ENCODE measurements at regions not wholly inside any gene's neighbourhood (a gene's known extent, or its start where the extent isn't known, plus 50 kb on each side); places are given as distances from the start of the nearest gene placed in this dataset.
"Not testable (repeated sequence)": the region's sequence is repeated elsewhere in the genome, so short reads cannot be mapped to it uniquely, and the experiment has no call there.

DNA sequence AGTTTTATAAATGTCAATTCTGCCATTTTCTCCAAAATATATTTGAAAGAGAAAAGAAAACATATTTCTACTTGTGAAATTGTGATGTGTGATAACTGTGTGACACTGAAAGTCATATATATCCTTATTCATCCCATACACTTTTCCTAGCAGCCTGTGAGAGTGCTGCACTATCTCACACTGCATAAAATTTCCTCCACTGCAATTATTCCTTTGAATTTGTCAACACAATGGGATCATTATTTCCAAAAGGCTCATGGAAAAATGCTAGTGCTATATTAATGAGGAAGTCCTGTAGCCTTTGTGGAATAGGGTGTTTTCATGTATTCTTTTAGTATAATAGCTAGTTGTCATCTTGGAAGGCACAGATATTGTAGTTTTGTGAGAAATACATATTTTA is 504.1 kb downstream of the RPL10L start:
- no peaks in the 10 kb centered on the region for H3K4me1 Mint-ChIP-seq
- no peaks in the 10 kb centered on the region for H3K36me3 Mint-ChIP-seq (ENCODE audit: low read depth)
- peaks cover 19% of the 10 kb centered on the region for H3K9me3 Mint-ChIP-seq (ENCODE audit: low read depth)
- no peak overlapping the region for H3K27ac Mint-ChIP-seq
- no peak for ATAC-seq
- no peaks in the 10 kb centered on the region for H3K27me3 Mint-ChIP-seq
- no peak for DNase-seq
- ChIA-PET CTCF (no interaction called here), POLR2A (no interaction called here)
- intact Hi-C loops (cut with DNase I, micrococcal nuclease) = no loop called here
- no peak overlapping the region for H3K4me3 Mint-ChIP-seq

DNA sequence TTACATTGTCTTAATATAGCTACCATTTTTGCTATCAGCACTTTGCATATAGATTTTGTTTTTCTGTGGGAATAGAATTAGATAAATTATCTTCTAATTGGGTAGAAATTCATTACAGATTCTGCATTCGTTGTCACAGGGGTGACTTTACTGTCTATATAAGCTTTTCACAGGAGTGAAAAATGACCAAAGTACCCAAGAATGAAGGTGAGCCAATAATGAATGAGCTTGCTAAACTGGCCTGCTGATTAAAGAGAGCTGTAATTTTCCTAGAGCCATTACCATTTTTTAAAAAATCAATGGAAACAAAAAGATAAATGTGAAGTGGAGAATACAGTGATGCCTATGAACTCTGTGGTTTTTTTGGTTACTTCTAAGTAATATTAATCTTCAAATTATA is 504.6 kb downstream of the RPL10L start:
- no peak overlapping the region for H3K27ac Mint-ChIP-seq
- DNase-seq (no peak), ATAC-seq (no peak)
- H3K27me3 Mint-ChIP-seq = no peaks in the 10 kb centered on the region
- ChIA-PET POLR2A (no interaction called here), CTCF (no interaction called here)
- intact Hi-C loops (cut with DNase I, micrococcal nuclease) = no loop called here
- H3K9me3 Mint-ChIP-seq (ENCODE audit: low read depth) = peaks cover 20% of the 10 kb centered on the region
- no peak overlapping the region for H3K4me3 Mint-ChIP-seq
- H3K36me3 Mint-ChIP-seq (ENCODE audit: low read depth) = no peaks in the 10 kb centered on the region
- H3K4me1 Mint-ChIP-seq = no peaks in the 10 kb centered on the region

DNA sequence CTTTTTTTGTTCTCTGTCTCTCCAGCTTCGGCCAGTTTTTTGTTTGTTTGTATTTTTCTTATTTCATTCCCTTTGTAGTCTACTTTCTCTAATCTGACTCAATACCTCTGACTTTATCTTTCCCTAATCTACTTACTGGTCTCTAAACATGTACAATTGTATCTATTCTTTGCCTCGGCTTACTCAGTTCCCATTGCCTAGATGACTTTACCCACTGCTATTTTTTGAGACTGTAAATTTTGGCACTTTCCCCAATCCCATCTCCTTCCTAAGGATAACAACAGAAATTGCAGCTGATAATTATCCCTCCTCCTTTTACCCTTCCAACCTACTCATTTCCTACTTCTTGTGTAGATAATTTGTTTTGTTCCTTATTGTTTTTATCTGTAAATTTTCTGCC is 511.1 kb downstream of the RPL10L start:
- ChIA-PET CTCF (no interaction called here), POLR2A (no interaction called here)
- Mint-ChIP-seq H3K27me3 (no peaks in the 10 kb centered on the region), H3K27ac (no peak overlapping the region), H3K4me3 (no peak overlapping the region), H3K4me1 (no peaks in the 10 kb centered on the region), H3K36me3 (ENCODE audit: low read depth) (no peaks in the 10 kb centered on the region), H3K9me3 (ENCODE audit: low read depth) (peaks cover 5% of the 10 kb centered on the region)
- ATAC-seq = no peak
- DNase-seq = no peak
- intact Hi-C loops (cut with DNase I, micrococcal nuclease) = no loop called here

DNA sequence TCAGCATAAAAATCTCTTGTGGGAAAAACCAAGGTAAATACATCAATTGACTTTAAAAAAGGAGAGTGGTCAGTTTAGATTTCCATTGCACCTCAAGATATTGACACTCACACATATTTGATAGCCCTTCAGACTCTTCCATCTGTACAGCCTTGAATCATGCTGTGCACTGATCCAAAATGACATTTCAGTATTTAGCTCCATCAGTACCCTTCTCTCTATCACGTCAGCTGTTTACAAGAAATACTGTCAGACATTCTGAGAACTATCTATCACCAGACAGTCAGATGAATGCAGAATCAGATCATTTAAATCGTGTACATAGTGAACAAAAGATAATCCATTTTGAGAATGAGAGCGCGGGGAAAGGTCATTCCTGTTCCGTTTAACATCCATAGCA is 511.9 kb downstream of the RPL10L start:
- no peak for ATAC-seq
- CTCF ChIA-PET = no interaction called here
- no peaks in the 10 kb centered on the region for H3K27me3 Mint-ChIP-seq
- H3K4me3 Mint-ChIP-seq = no peak overlapping the region
- intact Hi-C loops (cut with DNase I, micrococcal nuclease) = no loop called here
- H3K36me3 Mint-ChIP-seq (ENCODE audit: low read depth) = no peaks in the 10 kb centered on the region
- POLR2A ChIA-PET = no interaction called here
- peaks cover 5% of the 10 kb centered on the region for H3K9me3 Mint-ChIP-seq (ENCODE audit: low read depth)
- no peaks in the 10 kb centered on the region for H3K4me1 Mint-ChIP-seq
- no peak for DNase-seq
- no peak overlapping the region for H3K27ac Mint-ChIP-seq

DNA sequence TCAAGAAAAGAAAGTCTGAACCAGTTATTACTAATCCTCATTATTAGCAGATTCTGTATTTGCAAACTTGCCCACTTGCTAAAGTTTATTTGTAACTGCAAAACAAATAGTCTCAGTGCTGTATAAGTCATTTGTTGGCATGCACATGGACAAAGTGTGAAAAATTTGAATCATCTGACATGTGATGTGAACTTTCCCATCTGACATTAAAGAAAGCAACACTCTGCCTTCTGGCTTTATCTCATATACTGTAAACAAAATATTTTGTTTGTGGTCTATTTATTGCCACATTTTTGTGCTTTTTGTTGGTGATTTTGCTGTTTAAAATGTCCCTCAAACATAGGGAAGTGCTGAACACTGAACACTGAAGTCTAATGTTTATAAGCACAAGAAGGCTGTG is 513.8 kb downstream of the RPL10L start:
- H3K36me3 Mint-ChIP-seq (ENCODE audit: low read depth) = no peaks in the 10 kb centered on the region

DNA sequence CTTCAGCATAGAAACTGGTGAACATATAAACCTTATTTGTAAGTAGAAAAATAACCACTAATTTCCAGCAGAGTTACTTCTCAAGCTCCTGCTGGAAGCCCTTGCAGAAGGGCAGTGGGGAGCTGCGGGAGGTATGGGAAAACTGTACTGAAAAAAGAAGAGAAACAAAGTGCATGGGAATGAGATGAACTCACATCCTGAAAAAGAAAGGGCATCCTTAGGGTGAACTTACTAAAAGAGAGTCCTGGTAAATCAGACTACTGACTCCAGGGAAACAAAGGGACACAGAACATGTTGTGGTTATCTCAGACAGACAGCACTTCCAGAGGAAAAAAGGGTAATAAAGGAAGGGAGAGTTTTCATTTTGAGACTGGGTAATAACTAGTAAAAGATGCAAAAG is 515.1 kb downstream of the RPL10L start:
- H3K9me3 Mint-ChIP-seq (ENCODE audit: low read depth) = peaks cover 8% of the 10 kb centered on the region
- DNase-seq = no peak
- POLR2A ChIA-PET = no interaction called here
- no peak overlapping the region for H3K27ac Mint-ChIP-seq
- H3K27me3 Mint-ChIP-seq = no peaks in the 10 kb centered on the region
- no peak for ATAC-seq
- H3K4me1 Mint-ChIP-seq = no peaks in the 10 kb centered on the region
- intact Hi-C loops (cut with DNase I, micrococcal nuclease) = no loop called here
- H3K36me3 Mint-ChIP-seq (ENCODE audit: low read depth) = no peaks in the 10 kb centered on the region
- CTCF ChIA-PET = no interaction called here
- H3K4me3 Mint-ChIP-seq = no peak overlapping the region

More for the DNA sequence above, 513.8 kb downstream of the RPL10L start:
- intact Hi-C loops (cut with DNase I, micrococcal nuclease) = no loop called here
- POLR2A ChIA-PET = no interaction called here
- CTCF ChIA-PET = no interaction called here
- Mint-ChIP-seq H3K4me3 (no peak overlapping the region), H3K9me3 (ENCODE audit: low read depth) (peaks cover 10% of the 10 kb centered on the region), H3K27me3 (no peaks in the 10 kb centered on the region), H3K27ac (no peak overlapping the region), H3K4me1 (no peaks in the 10 kb centered on the region)
- no peak for ATAC-seq
- DNase-seq = no peak

DNA sequence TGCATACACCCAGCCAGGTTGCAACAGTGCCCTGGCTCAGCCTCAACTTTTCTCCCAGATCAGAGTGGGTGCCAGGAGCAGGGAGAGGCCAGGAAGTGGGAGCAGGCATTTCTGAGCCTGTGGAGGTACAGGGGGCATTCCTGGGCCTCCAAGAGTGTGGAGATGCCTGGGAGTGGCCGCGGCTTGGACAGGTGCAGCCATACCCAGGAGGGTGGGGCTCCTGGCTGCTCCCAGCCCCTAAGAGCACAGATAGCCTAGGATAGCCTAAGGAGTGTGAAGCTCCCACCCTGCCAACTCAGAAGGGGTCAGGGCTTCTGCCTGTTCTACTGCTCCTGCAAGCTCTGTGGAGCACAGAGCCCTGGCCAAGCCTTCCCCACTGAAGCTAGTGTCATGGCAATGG is 543.4 kb downstream of the RPL10L start:
- CTCF ChIA-PET = no interaction called here
- Mint-ChIP-seq H3K4me1 (no peaks in the 10 kb centered on the region), H3K36me3 (ENCODE audit: low read depth) (no peaks in the 10 kb centered on the region), H3K9me3 (ENCODE audit: low read depth) (peaks cover 21% of the 10 kb centered on the region), H3K4me3 (no peak overlapping the region), H3K27ac (no peak overlapping the region), H3K27me3 (no peaks in the 10 kb centered on the region)
- POLR2A ChIA-PET = no interaction called here
- no peak for ATAC-seq
- no peak for DNase-seq
- intact Hi-C loops (cut with DNase I, micrococcal nuclease) = no loop called here

DNA sequence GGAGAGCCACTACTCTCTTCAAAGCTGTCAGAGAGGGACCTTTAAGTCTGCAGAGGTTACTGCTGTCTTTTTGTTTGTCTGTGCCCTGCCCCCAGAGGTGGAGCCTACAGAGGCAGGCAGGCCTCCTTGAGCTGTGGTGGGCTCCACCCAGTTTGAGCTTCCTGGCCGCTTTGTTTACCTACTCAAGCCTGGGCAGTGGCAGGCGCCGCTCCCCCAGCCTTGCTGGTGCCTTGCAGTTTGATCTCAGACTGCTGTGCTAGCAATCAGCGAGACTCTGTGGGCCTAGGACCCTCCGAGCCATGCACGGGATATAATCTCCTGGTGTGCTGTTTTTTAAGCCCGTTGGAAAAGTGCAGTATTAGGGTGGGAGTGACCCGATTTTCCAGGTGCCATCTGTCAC is 550.7 kb downstream of the RPL10L start:
- intact Hi-C loops (cut with DNase I, micrococcal nuclease); H3K4me3 Mint-ChIP-seq; H3K27me3 Mint-ChIP-seq; CTCF ChIA-PET; H3K27ac Mint-ChIP-seq; H3K4me1 Mint-ChIP-seq; POLR2A ChIA-PET; ATAC-seq; DNase-seq; H3K36me3 Mint-ChIP-seq (ENCODE audit: low read depth); H3K9me3 Mint-ChIP-seq (ENCODE audit: low read depth): not testable (repeated sequence)

DNA sequence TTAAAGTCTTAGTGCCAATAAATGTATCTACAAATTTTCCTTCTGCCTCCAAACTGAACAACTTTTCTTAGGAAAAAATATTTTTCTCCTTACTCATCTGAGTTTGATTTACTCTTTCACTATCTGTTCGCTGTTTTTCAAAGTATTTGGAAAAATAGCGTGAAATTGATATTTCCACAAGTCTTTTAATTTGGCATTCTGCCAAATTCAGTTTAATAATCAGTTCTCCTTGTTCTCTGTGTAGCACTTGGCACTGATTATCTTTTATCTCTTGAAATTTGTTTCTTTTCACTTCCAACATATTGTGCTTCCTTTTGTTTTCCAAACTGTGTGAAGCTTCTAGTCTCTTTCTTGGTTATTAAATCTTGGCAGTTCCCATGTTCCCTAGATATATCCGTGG is 559.8 kb downstream of the RPL10L start:
- CTCF ChIA-PET = no interaction called here
- POLR2A ChIA-PET = no interaction called here
- ATAC-seq = no peak
- Mint-ChIP-seq H3K36me3 (ENCODE audit: low read depth) (no peaks in the 10 kb centered on the region), H3K4me3 (no peak overlapping the region), H3K9me3 (ENCODE audit: low read depth) (peaks cover 11% of the 10 kb centered on the region), H3K27ac (no peak overlapping the region), H3K27me3 (no peaks in the 10 kb centered on the region), H3K4me1 (no peaks in the 10 kb centered on the region)
- intact Hi-C loops (cut with DNase I, micrococcal nuclease) = no loop called here
- DNase-seq = no peak

DNA sequence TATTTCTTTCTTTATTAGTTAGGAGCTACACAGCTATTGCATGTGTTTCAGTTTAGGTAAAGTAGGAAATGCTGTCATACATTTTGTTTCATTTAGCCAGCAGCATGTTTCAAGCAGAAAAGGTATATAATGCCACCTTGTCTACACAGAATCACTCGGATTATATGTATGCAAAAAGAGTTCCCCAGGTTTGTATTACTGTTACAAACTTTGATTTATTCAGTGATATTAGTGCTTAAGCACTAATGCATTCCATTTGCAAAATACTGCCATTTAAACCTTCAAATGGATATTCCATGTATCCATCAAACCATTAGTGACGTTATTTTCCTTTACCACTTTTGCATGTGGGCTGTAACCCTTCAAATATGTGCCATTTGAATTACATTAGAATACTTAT is 564.0 kb downstream of the RPL10L start:
- ATAC-seq = no peak
- Mint-ChIP-seq H3K36me3 (ENCODE audit: low read depth) (no peaks in the 10 kb centered on the region), H3K9me3 (ENCODE audit: low read depth) (peaks cover 12% of the 10 kb centered on the region), H3K4me1 (no peaks in the 10 kb centered on the region), H3K27ac (no peak overlapping the region), H3K4me3 (no peak overlapping the region), H3K27me3 (no peaks in the 10 kb centered on the region)
- ChIA-PET CTCF (no interaction called here), POLR2A (no interaction called here)
- intact Hi-C loops (cut with DNase I, micrococcal nuclease) = no loop called here
- DNase-seq = no peak

DNA sequence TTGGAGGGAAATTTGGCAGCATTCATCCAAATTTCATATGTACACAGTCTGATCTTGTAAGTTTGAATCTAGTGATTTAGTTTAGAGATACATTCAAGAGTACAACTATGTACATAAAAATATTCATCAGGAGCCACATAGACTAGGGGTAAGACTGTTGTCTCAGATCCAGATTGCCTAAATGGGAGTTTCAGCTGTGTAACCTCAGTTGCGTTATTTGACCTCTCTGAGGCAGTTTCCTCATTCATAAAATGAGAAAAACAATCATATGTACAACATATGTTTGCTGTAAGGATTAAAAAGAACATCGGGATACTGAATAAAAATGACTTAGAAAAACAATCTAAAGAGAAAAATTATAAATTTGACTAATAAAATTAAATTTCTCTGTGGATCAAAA is 577.5 kb downstream of the RPL10L start:
- H3K27me3 Mint-ChIP-seq = no peaks in the 10 kb centered on the region
- ChIA-PET CTCF (interaction anchor here (0.6 to 0.7 kb wide), 2 partner anchors 91 to 1844 kb away, joined by 3 read pairs; no protein-coding TSS in a partner anchor), POLR2A (no interaction called here)
- no peaks in the 10 kb centered on the region for H3K4me1 Mint-ChIP-seq
- intact Hi-C loops (cut with DNase I, micrococcal nuclease) = no loop called here
- ATAC-seq (no peak), DNase-seq (no peak)
- H3K36me3 Mint-ChIP-seq (ENCODE audit: low read depth) = no peaks in the 10 kb centered on the region
- no peak overlapping the region for H3K4me3 Mint-ChIP-seq
- H3K9me3 Mint-ChIP-seq (ENCODE audit: low read depth) = peaks cover 2% of the 10 kb centered on the region
- H3K27ac Mint-ChIP-seq = no peak overlapping the region

DNA sequence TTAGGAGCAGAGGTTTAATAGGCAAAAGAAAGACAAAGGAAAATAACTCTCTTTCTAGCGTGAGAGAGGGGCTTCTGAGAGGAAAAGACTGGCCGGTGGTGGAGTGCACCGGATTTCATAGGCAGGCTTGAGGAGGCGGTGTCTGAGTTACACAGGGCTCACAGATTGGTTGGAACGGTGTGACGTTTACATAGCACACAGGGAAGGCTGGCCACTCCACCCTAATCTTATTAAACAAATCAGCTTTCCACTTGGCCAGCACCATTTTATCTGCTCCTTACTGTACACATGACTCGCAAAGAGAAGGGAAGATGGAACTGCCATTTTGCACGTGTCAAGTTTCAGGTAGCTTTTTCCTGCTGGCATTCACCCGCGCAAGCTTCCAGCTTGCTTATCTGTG is 587.7 kb downstream of the RPL10L start:
- Mint-ChIP-seq H3K4me1 (no peaks in the 10 kb centered on the region), H3K27ac (no peak overlapping the region), H3K4me3 (no peak overlapping the region), H3K27me3 (no peaks in the 10 kb centered on the region), H3K36me3 (ENCODE audit: low read depth) (no peaks in the 10 kb centered on the region), H3K9me3 (ENCODE audit: low read depth) (peaks cover 8% of the 10 kb centered on the region)
- CTCF ChIA-PET = no interaction called here
- POLR2A ChIA-PET = no interaction called here
- DNase-seq (no peak), ATAC-seq (no peak)
- intact Hi-C loops (cut with DNase I, micrococcal nuclease) = no loop called here

DNA sequence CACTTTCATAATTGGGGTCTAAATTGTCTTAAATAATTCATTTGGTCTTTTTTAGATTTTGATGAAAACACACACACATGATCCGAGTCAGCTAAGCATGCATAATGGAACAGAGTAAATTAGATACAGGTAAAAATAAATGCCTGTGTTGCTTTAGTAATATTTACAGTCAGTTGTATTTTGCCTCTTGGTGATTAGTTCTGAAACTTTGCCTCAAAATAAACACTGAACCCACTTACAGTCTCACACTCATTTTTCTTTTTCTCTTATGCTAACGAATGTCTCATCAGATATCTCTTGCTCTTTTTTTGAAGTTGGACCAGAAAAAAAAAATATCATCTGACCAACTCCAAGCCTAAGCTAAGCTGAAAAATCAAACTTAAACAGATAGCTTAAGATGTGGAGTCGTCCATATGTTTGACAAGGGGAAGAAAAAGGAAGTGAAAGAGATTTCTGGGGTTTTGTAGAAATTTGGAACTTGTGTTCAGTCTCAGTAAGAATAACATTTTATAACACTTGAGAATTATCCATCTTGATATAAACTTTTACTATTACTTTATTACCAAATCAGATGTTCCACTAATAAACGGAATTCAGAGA is 592.5 kb downstream of the RPL10L start:
- Mint-ChIP-seq H3K36me3 (ENCODE audit: low read depth) (no peaks in the 10 kb centered on the region), H3K27ac (no peak overlapping the region), H3K4me3 (no peak overlapping the region), H3K9me3 (ENCODE audit: low read depth) (peaks cover 5% of the 10 kb centered on the region), H3K27me3 (no peaks in the 10 kb centered on the region), H3K4me1 (no peaks in the 10 kb centered on the region)
- DNase-seq = no peak
- ATAC-seq = no peak
- intact Hi-C loops (cut with DNase I, micrococcal nuclease) = no loop called here
- CTCF ChIA-PET = no interaction called here
- POLR2A ChIA-PET = no interaction called here

Data from activated CD4-positive, alpha-beta T cell treated with anti-CD3 and anti-CD28 coated beads for 36 hours (primary cell).